Lower lobe of right lung (tissue), 2 donors: ENCODE measurements at regions not wholly inside any gene's neighbourhood (a gene's known extent, or its start where the extent isn't known, plus 50 kb on each side); places are given as distances from the start of the nearest gene placed in this dataset.

Source experiments
- ATAC-seq, 2 donors: fragments of 200-7000 bp; cut with Tn5 transposase; one replicate each; pipeline ENCODE4 v1.9.1; 2020 to 2022; ENCODE audit warnings: mild to moderate bottlenecking in 2 of 2, moderate library complexity in 2 of 2
- DNase-seq: peaks from one replicate; pipeline ENCODE4 v3.0.0-alpha.2; 2020
- H3K27ac ChIP-seq: fragments of 200-600 bp; one replicate; pipeline ENCODE4 v1.8.0; 2022
- H3K27me3 ChIP-seq: fragments of 200-600 bp; one replicate; pipeline ENCODE4 v1.8.0; 2022; ENCODE audit warnings: low read depth
- H3K36me3 ChIP-seq: fragments of 200-600 bp; one replicate; pipeline ENCODE4 v1.8.0; 2022; ENCODE audit warnings: mild to moderate bottlenecking
- H3K4me1 ChIP-seq: fragments of 200-600 bp; one replicate; pipeline ENCODE4 v1.8.0; 2022
- H3K4me3 ChIP-seq: fragments of 200-600 bp; one replicate; pipeline ENCODE4 v1.8.0; 2022; ENCODE audit warnings: mild to moderate bottlenecking
- H3K9me3 ChIP-seq: fragments of 200-600 bp; one replicate; pipeline ENCODE4 v1.8.0; 2022
- CTCF ChIP-seq: fragments of 200-600 bp; IDR thresholded peaks from one replicate; pipeline ENCODE4 v1.8.0; 2022; ENCODE audit warnings: antibody characterized with exemption, mild to moderate bottlenecking
- intact Hi-C: fragments of 100-400 bp; cut with DNase I; formaldehyde crosslinking; loops from one replicate; pipeline ENCODE4 v1.11.0; 2022
- donor health status: DM: no; HTN: yes; CAD: no; lungs with severe emphysema.

GRCh38 chr6:48765352-48765961, 654.5 kb upstream of the PTCHD4 start:
- no peak for DNase-seq
- no peaks in the 10 kb centered on the region for H3K27me3 ChIP-seq
- H3K27ac ChIP-seq: no peak overlapping the region
- H3K4me3 ChIP-seq: no peak overlapping the region
- intact Hi-C loops: no loop called here
- no peaks in the 10 kb centered on the region for H3K36me3 ChIP-seq
- ATAC-seq: peak in 1 of 2 donors; percentile 64
- TF ChIP-seq CTCF: peak; percentile 48
- H3K4me1 ChIP-seq: no peaks in the 10 kb centered on the region
- H3K9me3 ChIP-seq: no peaks in the 10 kb centered on the region

GRCh38 chr6:48764286-48765044, 653.5 kb upstream of the PTCHD4 start:
- TF ChIP-seq CTCF: no peak
- Histone ChIP-seq H3K27me3 (no peaks in the 10 kb centered on the region), H3K4me3 (no peak overlapping the region), H3K27ac (no peak overlapping the region), H3K4me1 (no peaks in the 10 kb centered on the region), H3K9me3 (no peaks in the 10 kb centered on the region), H3K36me3 (no peaks in the 10 kb centered on the region)
- DNase-seq (no peak), ATAC-seq (peak in 1 of 2 donors; percentile 19)
- intact Hi-C loops: no loop called here

GRCh38 chr6:48757661-48758060, 646.7 kb upstream of the PTCHD4 start:
- ATAC-seq: no peak
- Histone ChIP-seq H3K9me3 (no peaks in the 10 kb centered on the region), H3K4me1 (no peaks in the 10 kb centered on the region), H3K4me3 (no peak overlapping the region), H3K36me3 (no peaks in the 10 kb centered on the region), H3K27ac (no peak overlapping the region), H3K27me3 (no peaks in the 10 kb centered on the region)
- intact Hi-C loops: no loop called here
- no peak for DNase-seq
- no peak for TF ChIP-seq CTCF

GRCh38 chr6:48755315-48755714, 644.3 kb upstream of the PTCHD4 start:
- ATAC-seq (no peak), DNase-seq (no peak)
- Histone ChIP-seq H3K9me3 (no peaks in the 10 kb centered on the region), H3K27ac (no peak overlapping the region), H3K4me1 (no peaks in the 10 kb centered on the region), H3K27me3 (no peaks in the 10 kb centered on the region), H3K36me3 (no peaks in the 10 kb centered on the region), H3K4me3 (no peak overlapping the region)
- intact Hi-C loops: no loop called here
- no peak for TF ChIP-seq CTCF

- Histone ChIP-seq H3K4me1 (no peaks in the 10 kb centered on the region), H3K27me3 (no peaks in the 10 kb centered on the region), H3K36me3 (no peaks in the 10 kb centered on the region), H3K4me3 (no peak overlapping the region), H3K27ac (no peak overlapping the region), H3K9me3 (no peaks in the 10 kb centered on the region)
- intact Hi-C loops: no loop called here
- no peak for ATAC-seq
- TF ChIP-seq CTCF: no peak
- DNase-seq: no peak
Observed at GRCh38 chr6:48754641-48755040, 643.6 kb upstream of the PTCHD4 start.
